Epithelial cell of esophagus (primary cell): ENCODE measurements at regions not wholly inside any gene's neighbourhood (a gene's known extent, or its start where the extent isn't known, plus 50 kb on each side); places are given as distances from the start of the nearest gene placed in this dataset.

Experiments
- DNase-seq: peaks from one replicate; pipeline ENCODE4 v3.0.0; 2010; ENCODE audit warnings: low read depth
- H3K4me3 ChIP-seq: 2 replicates; pipeline ENCODE4 v1.5.1; 2011; ENCODE audit warnings: mild to moderate bottlenecking, low read length, control low read depth
- CTCF ChIP-seq: IDR thresholded peaks from 2 replicates; pipeline ENCODE4 v1.5.1; 2011; ENCODE audit warnings: low read depth, mild to moderate bottlenecking, low read length, control low read depth, inconsistent platforms; ENCODE audit not compliant: insufficient read depth; ENCODE audit errors: missing control alignments

- TF ChIP-seq CTCF = no peak
- H3K4me3 ChIP-seq = no peak overlapping the region
- no peak for DNase-seq
Measured at GRCh38 chr10:52437205-52437646, 123.1 kb downstream of the DKK1 start.

- no peak for DNase-seq
- no peak for TF ChIP-seq CTCF
- H3K4me3 ChIP-seq = no peak overlapping the region
Measured at GRCh38 chr10:52438119-52438518, 124.0 kb downstream of the DKK1 start.

GRCh38 chr10:52440612-52441285 is 126.7 kb downstream of the DKK1 start:
- no peak for TF ChIP-seq CTCF
- no peak for DNase-seq
- no peak overlapping the region for H3K4me3 ChIP-seq

GRCh38 chr10:52442576-52442975 is 128.5 kb downstream of the DKK1 start:
- H3K4me3 ChIP-seq = no peak overlapping the region
- no peak for TF ChIP-seq CTCF
- peak; percentile 45 for DNase-seq

GRCh38 chr10:52443419-52444388 is 129.6 kb downstream of the DKK1 start:
- no peak overlapping the region for H3K4me3 ChIP-seq
- DNase-seq = peak; percentile 94
- TF ChIP-seq CTCF = no peak

- no peak overlapping the region for H3K4me3 ChIP-seq
- TF ChIP-seq CTCF = no peak
- no peak for DNase-seq
Measured at GRCh38 chr10:52446391-52446790, 132.3 kb downstream of the DKK1 start.
